ENCODE measurements at regions not wholly inside any gene's neighbourhood (a gene's known extent, or its start where the extent isn't known, plus 50 kb on each side); places are given as distances from the start of the nearest gene placed in this dataset.
A peak's percentile ranks its signal among the peaks of the same experiment; 100 is the strongest.

- TF ChIP-seq PATZ1 (CRISPR knock-in tag; IDR thresholded peaks at IDR 0.05) (peak; percentile 43; the same call in 1 of the 2 replicates), SP140L (CRISPR knock-in tag; IDR thresholded peaks at IDR 0.05; ENCODE audit: borderline replicate concordance) (0 out of 2 replicates have a peak, but pooled peaks have one; percentile 30), MIXL1 (CRISPR knock-in tag; IDR thresholded peaks at IDR 0.05) (peak; percentile 69; the same call in 1 of the 2 replicates), SOX13 (IDR thresholded peaks at IDR 0.05) (peak; percentile 43; the same call in 1 of the 2 replicates), SOX13 (CRISPR knock-in tag; conservative IDR thresholded peaks at IDR 0.05 in 1 of 2, IDR thresholded peaks at IDR 0.05 in 1 of 2) (peak in 1 of 2 experiments; percentile 97; a peak in 2 of 4 replicates), ZNF577 (CRISPR knock-in tag; IDR thresholded peaks at IDR 0.05; ENCODE audit: borderline replicate concordance, low read depth) (no peak), KDM1A (CRISPR knock-in tag; IDR thresholded peaks at IDR 0.05) (no peak; the same call in 1 of the 2 replicates), ZBTB34 (CRISPR knock-in tag; IDR thresholded peaks at IDR 0.05) (peak; percentile 64), ZNF205 (CRISPR knock-in tag; IDR thresholded peaks at IDR 0.05) (no peak), TCF7 (IDR thresholded peaks at IDR 0.05; ENCODE audit: low read depth) (peak; percentile 95), SOX5 (CRISPR knock-in tag; IDR thresholded peaks at IDR 0.05; ENCODE audit: borderline replicate concordance) (peak; percentile 96), MIER3 (CRISPR knock-in tag; IDR thresholded peaks at IDR 0.05; ENCODE audit: borderline replicate concordance) (peak; percentile 53; the same call in 1 of the 2 replicates), XRCC5 (optimal IDR thresholded peaks at IDR 0.05; ENCODE audit: low read length) (peak; percentile 16), PAXIP1 (CRISPR knock-in tag; conservative IDR thresholded peaks at IDR 0.05) (peak; percentile 86), SP2 (CRISPR knock-in tag; IDR thresholded peaks at IDR 0.05) (no peak), FOXO1 (CRISPR knock-in tag; IDR thresholded peaks at IDR 0.05) (peak; percentile 65; the same call in 1 of the 2 replicates), STAT6 (CRISPR knock-in tag; IDR thresholded peaks at IDR 0.05; ENCODE audit: borderline replicate concordance) (peak; percentile 78; the same call in 1 of the 2 replicates), NCOR1 (IDR thresholded peaks at IDR 0.05; ENCODE audit: borderline replicate concordance, low read length) (peak; percentile 75; the same call in 1 of the 2 replicates)
These were observed 255.1 kb upstream of the KRR1 start (continued) for GRCh38 chr12:75766263-75767160.
